ENCODE measurements at regions not wholly inside any gene's neighbourhood (a gene's known extent, or its start where the extent isn't known, plus 50 kb on each side); places are given as distances from the start of the nearest gene placed in this dataset.

GRCh38 chr5:145661737-145662485 lies 173.2 kb downstream of the PRELID2 start:
- BruUV-seq (replicated peaks) = no TSS peak
- Histone ChIP-seq H3K4me3 (replicated peaks in 1 of 3; ENCODE audit: insufficient read depth in 1 of 3, low read depth in 2 of 3, low read length in 3 of 3) (no peak overlapping the region), H3K4me2 (ENCODE audit: low read depth, low read length) (no peak overlapping the region), H3K27ac (ENCODE audit: extremely low read length, insufficient read depth, low read length) (no peak overlapping the region), H3K36me3 (replicated peaks in 1 of 2; ENCODE audit: control insufficient read depth in 1 of 2, insufficient read depth in 2 of 2, low read length in 2 of 2) (no peaks in the 10 kb centered on the region), H3K27me3 (ENCODE audit: control insufficient read depth in 1 of 2, insufficient read depth in 2 of 2, low read length in 2 of 2) (no peaks in the 10 kb centered on the region), H3K79me2 (ENCODE audit: insufficient read depth, low read length) (no peaks in the 10 kb centered on the region), H2AFZ (ENCODE audit: low read length) (no peak overlapping the region), H3K9ac (ENCODE audit: insufficient read depth, low read depth, low read length) (no peak overlapping the region), H3K9me3 (ENCODE audit: low read length) (no peaks in the 10 kb centered on the region), H3K4me1 (ENCODE audit: insufficient read depth, low read length) (no peaks in the 10 kb centered on the region), H4K20me1 (ENCODE audit: insufficient read depth, low read length) (no peaks in the 10 kb centered on the region)
- WGBS (ENCODE audit: low lambda C conversion rate) = 61% methylated on average over 3 of the region's 3 CpGs
- no peak for DNase-seq (ENCODE audit: low spot score)
- ATAC-seq = no peak
- CTCF ChIA-PET (ENCODE audit: low intra/inter-chr PET ratio, low total read pairs) = no interaction called here
- FAIRE-seq = no peak
- in situ Hi-C loops (cut with HindIII; ENCODE audit: extremely low pct_ligation_motif_present, low pct_unique_long_range_greater_than_20kb) (no loop called here), intact Hi-C loops (cut with micrococcal nuclease; ENCODE audit: unreplicated experiment) (no loop called here)
- POLR2A ChIA-PET = no interaction called here
- no peak for TF ChIP-seq ADNP (CRISPR knock-in tag; IDR thresholded peaks at IDR 0.05)
- TF ChIP-seq HOXA7 (CRISPR knock-in tag; IDR thresholded peaks at IDR 0.05) = no peak
- no peak for TF ChIP-seq ZNF607 (CRISPR knock-in tag; IDR thresholded peaks at IDR 0.05; ENCODE audit: borderline replicate concordance)
- TF ChIP-seq GATA4 (IDR thresholded peaks at IDR 0.05; ENCODE audit: borderline replicate concordance, low read depth) = no peak
- TF ChIP-seq ZHX2 (IDR thresholded peaks at IDR 0.05; ENCODE audit: low read depth) = no peak
- TF ChIP-seq ZHX2 (CRISPR knock-in tag; IDR thresholded peaks at IDR 0.05; ENCODE audit: borderline replicate concordance) = no peak
- TF ChIP-seq ZSCAN5A (CRISPR knock-in tag; IDR thresholded peaks at IDR 0.05; ENCODE audit: borderline replicate concordance) = no peak
- TF ChIP-seq REST (IDR thresholded peaks at IDR 0.05; ENCODE audit: borderline replicate concordance in 1 of 2, low read depth in 1 of 2, low read length in 2 of 2) = no peak
- TF ChIP-seq ZNF296 (CRISPR knock-in tag; conservative IDR thresholded peaks at IDR 0.05) = no peak
- no peak for TF ChIP-seq ATF3 (CRISPR knock-in tag; IDR thresholded peaks at IDR 0.05)
- no peak for TF ChIP-seq FOSL1 (CRISPR knock-in tag; IDR thresholded peaks at IDR 0.05; ENCODE audit: borderline replicate concordance)

Data from HepG2 (cell line).